Breast epithelium (tissue), 3 donors: ENCODE measurements at regions not wholly inside any gene's neighbourhood (a gene's known extent, or its start where the extent isn't known, plus 50 kb on each side); places are given as distances from the start of the nearest gene placed in this dataset.

ENCODE experiments used
- POLR2A ChIP-seq: fragments of 450-650 bp; IDR thresholded peaks from one replicate; pipeline ENCODE4 v1.6.1; 2016; ENCODE audit warnings: antibody characterized with exemption, mild to moderate bottlenecking, moderate library complexity
- POLR2AphosphoS5 ChIP-seq, 3 donors: sonication (generic); formaldehyde crosslinking; IDR thresholded peaks; one replicate each; pipeline ENCODE4 v1.6.1; 2017; ENCODE audit warnings: antibody characterized with exemption in 3 of 3
- TF ChIP-seq, protein P1 (sequence below), 3 donors: fragments of 450-650 bp; IDR thresholded peaks; one replicate each; pipeline ENCODE4 v1.5.1; 2016 to 2017; ENCODE audit warnings: antibody characterized with exemption in 3 of 3, mild to moderate bottlenecking in 3 of 3, moderate library complexity in 3 of 3

GRCh38 chr10:9869606-9870176 lies 1148.0 kb upstream of the CELF2 start:
- TF ChIP-seq POLR2A (no peak), POLR2AphosphoS5 (IDR thresholded peaks at IDR 0.05) (no peak)
- TF ChIP-seq, protein P1, sequence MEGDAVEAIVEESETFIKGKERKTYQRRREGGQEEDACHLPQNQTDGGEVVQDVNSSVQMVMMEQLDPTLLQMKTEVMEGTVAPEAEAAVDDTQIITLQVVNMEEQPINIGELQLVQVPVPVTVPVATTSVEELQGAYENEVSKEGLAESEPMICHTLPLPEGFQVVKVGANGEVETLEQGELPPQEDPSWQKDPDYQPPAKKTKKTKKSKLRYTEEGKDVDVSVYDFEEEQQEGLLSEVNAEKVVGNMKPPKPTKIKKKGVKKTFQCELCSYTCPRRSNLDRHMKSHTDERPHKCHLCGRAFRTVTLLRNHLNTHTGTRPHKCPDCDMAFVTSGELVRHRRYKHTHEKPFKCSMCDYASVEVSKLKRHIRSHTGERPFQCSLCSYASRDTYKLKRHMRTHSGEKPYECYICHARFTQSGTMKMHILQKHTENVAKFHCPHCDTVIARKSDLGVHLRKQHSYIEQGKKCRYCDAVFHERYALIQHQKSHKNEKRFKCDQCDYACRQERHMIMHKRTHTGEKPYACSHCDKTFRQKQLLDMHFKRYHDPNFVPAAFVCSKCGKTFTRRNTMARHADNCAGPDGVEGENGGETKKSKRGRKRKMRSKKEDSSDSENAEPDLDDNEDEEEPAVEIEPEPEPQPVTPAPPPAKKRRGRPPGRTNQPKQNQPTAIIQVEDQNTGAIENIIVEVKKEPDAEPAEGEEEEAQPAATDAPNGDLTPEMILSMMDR (IDR thresholded peaks at IDR 0.05) = no peak
